H1 (cell line): ENCODE measurements at regions not wholly inside any gene's neighbourhood (a gene's known extent, or its start where the extent isn't known, plus 50 kb on each side); places are given as distances from the start of the nearest gene placed in this dataset.

ENCODE experiments used
- BCL11A ChIP-seq, 2 experiments: IDR thresholded peaks; one replicate each; pipeline ENCODE4 v1.6.1; 2011; ENCODE audit warnings: low read depth in 2 of 2, low read length in 2 of 2, mild to moderate bottlenecking in 2 of 2
- KDM1A ChIP-seq: fragments of 200-600, 300-600 bp; sonication (generic); IDR thresholded peaks from 2 replicates; pipeline ENCODE4 v1.7.1; 2016; ENCODE audit warnings: mild to moderate bottlenecking, low read length, borderline replicate concordance
- KDM5A ChIP-seq: fragments of 200-600 bp; IDR thresholded peaks from 2 replicates; pipeline ENCODE4 v1.7.1; 2012; ENCODE audit warnings: mild to moderate bottlenecking, low read length, inconsistent platforms, mixed read lengths
- POU5F1 ChIP-seq: IDR thresholded peaks from 2 replicates; pipeline ENCODE4 v1.6.1; 2011; ENCODE audit warnings: low read depth, mild to moderate bottlenecking, low read length, moderate library complexity
- RFX5 ChIP-seq: IDR thresholded peaks from 2 replicates; pipeline ENCODE4 v1.6.1; 2011; ENCODE audit warnings: low read depth, low read length, improper control_type of control experiment, borderline replicate concordance
- SP1 ChIP-seq: IDR thresholded peaks from 2 replicates; pipeline ENCODE4 v1.6.1; 2011; ENCODE audit warnings: low read depth, low read length

GRCh38 chr14:83300476-83301064 lies 1766.9 kb upstream of the SEL1L start (continued):
- TF ChIP-seq KDM5A: no peak
- TF ChIP-seq KDM1A: no peak
- no peak for TF ChIP-seq POU5F1
- TF ChIP-seq RFX5: no peak
- no peak for TF ChIP-seq BCL11A (IDR thresholded peaks at IDR 0.05; ENCODE audit: low read depth in 2 of 2, low read length in 2 of 2)
- TF ChIP-seq SP1: no peak
